Naive thymus-derived CD8-positive, alpha-beta T cell (primary cell): ENCODE measurements at regions not wholly inside any gene's neighbourhood (a gene's known extent, or its start where the extent isn't known, plus 50 kb on each side); places are given as distances from the start of the nearest gene placed in this dataset.

Experiments
- ATAC-seq, 2 donors: fragments of 150-1000 bp; cut with Tn5 transposase in 1 of 2; sonication (Bioruptor Pico), chemical (Tn5 transposase) in 1 of 2; 1 replicate in 1 of 2; 2 replicates in 1 of 2; pipeline ENCODE4 v1.10.0; 2021; ENCODE audit warnings: mild to moderate bottlenecking in 2 of 2, moderate library complexity in 2 of 2
- POLR2A ChIA-PET: fragments of 350-600 bp; sonication (Branson Sonifier 250); formaldehyde crosslinking; loops from one replicate; lab custom pipeline; 2021; ENCODE audit warnings: antibody characterized with exemption; lab: Charles Lee
- DNase-seq, 10 donors: peaks; one replicate each; pipeline versions ENCODE4 v3.0.0 to v3.0.0-alpha.2; 2020 to 2022
- H3K27ac Mint-ChIP-seq, 10 donors: one replicate each; pipeline ENCODE4 v1.8.0; 2020 to 2022; ENCODE audit warnings: mild to moderate bottlenecking in 10 of 10, mixed read lengths in 10 of 10, moderate library complexity in 4 of 10, inconsistent platforms in 1 of 10
- H3K27me3 Mint-ChIP-seq, 5 donors: one replicate each; pipeline ENCODE4 v1.8.0; 2021 to 2022; ENCODE audit warnings: mixed read lengths in 5 of 5
- H3K36me3 Mint-ChIP-seq, 3 donors: one replicate each; pipeline ENCODE4 v1.8.0; 2020 to 2022; ENCODE audit warnings: mixed read lengths in 3 of 3, mild to moderate bottlenecking in 2 of 3, inconsistent platforms in 1 of 3
- H3K4me1 Mint-ChIP-seq, 4 donors: one replicate each; pipeline ENCODE4 v1.8.0; 2021 to 2022; ENCODE audit warnings: mixed read lengths in 4 of 4
- H3K4me3 Mint-ChIP-seq, 10 donors: one replicate each; pipeline ENCODE4 v1.8.0; 2020 to 2022; ENCODE audit warnings: mild to moderate bottlenecking in 10 of 10, mixed read lengths in 10 of 10, moderate library complexity in 6 of 10, inconsistent platforms in 1 of 10
- H3K9me3 Mint-ChIP-seq, 9 donors: one replicate each; pipeline ENCODE4 v1.8.0; 2020 to 2022; ENCODE audit warnings: mixed read lengths in 9 of 9, mild to moderate bottlenecking in 3 of 9, inconsistent platforms in 1 of 9, moderate library complexity in 1 of 9

- DNase-seq (no peak), ATAC-seq (no peak)
- Mint-ChIP-seq H3K36me3 (peaks cover 0 to 41% (median 0%) of the 10 kb centered on the region in 3 donors), H3K27ac (no peak overlapping the region), H3K4me1 (no peaks in the 10 kb centered on the region), H3K27me3 (peaks cover 0 to 10% (median 0%) of the 10 kb centered on the region in 5 donors), H3K9me3 (peaks cover 28 to 69% (median 47%) of the 10 kb centered on the region in 9 donors), H3K4me3 (no peak overlapping the region)
- POLR2A ChIA-PET, result no interaction called here
Measured at GRCh38 chr18:78889250-78889649, 90.4 kb upstream of the SALL3 start.

DNA sequence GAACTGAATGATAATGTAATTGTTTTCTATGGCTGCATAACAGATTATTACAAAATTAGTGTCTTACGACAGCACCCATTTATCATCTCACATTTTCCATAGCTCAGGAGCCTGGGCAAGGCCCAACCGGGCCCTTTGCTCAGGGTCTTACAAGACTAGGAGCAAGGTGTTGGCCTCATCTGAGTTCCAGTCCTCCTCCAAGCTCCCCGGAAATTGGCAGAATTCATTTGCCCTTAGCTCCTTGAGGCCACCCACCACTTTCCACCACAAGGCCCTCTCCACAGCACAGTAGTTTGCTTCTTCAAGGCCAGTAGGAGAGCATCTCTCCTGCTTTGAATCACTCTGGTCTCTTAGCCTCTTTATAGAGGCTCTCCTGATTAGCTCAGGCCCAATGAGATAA, 89.2 kb upstream of the SALL3 start:
- peaks cover 21 to 58% (median 40%) of the 10 kb centered on the region in 9 donors for H3K9me3 Mint-ChIP-seq
- H3K36me3 Mint-ChIP-seq, result peaks cover 0 to 34% (median 0%) of the 10 kb centered on the region in 3 donors
- no peak overlapping the region for H3K4me3 Mint-ChIP-seq
- H3K27ac Mint-ChIP-seq, result no peak overlapping the region
- POLR2A ChIA-PET, result no interaction called here
- H3K27me3 Mint-ChIP-seq, result peaks cover 0 to 9% (median 0%) of the 10 kb centered on the region in 5 donors
- ATAC-seq (no peak), DNase-seq (no peak)
- H3K4me1 Mint-ChIP-seq, result no peaks in the 10 kb centered on the region

GRCh38 chr18:78891185-78891762, 88.3 kb upstream of the SALL3 start:
- DNase-seq (no peak), ATAC-seq (no peak)
- peaks cover 16 to 49% (median 34%) of the 10 kb centered on the region in 9 donors for H3K9me3 Mint-ChIP-seq
- no peaks in the 10 kb centered on the region for H3K4me1 Mint-ChIP-seq
- no peak overlapping the region for H3K27ac Mint-ChIP-seq
- H3K27me3 Mint-ChIP-seq, result peaks cover 0 to 9% (median 0%) of the 10 kb centered on the region in 5 donors
- no peak overlapping the region for H3K4me3 Mint-ChIP-seq
- POLR2A ChIA-PET, result no interaction called here
- H3K36me3 Mint-ChIP-seq, result peaks cover 0 to 27% (median 0%) of the 10 kb centered on the region in 3 donors

DNA sequence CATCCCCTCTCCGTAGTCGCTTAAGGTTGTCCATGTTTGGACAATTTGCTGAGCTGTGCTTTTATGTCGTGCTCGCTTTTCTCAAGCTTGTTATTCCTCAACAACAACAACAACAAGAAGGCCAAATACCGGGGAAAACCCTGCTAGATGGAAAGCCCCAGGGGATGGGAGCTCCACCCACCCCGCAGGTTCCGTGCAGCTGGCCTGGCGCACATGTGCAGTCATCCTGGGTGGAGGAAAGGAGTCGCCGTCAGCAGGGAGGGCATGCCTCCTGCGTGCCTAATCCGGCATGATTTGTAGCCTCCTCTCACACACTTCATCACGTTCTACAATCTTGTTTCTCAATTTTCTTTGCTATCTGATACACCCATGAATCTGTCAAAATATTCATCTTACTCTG, 87.4 kb upstream of the SALL3 start:
- POLR2A ChIA-PET, result no interaction called here
- no peak overlapping the region for H3K27ac Mint-ChIP-seq
- no peaks in the 10 kb centered on the region for H3K4me1 Mint-ChIP-seq
- H3K36me3 Mint-ChIP-seq, result peaks cover 0 to 18% (median 0%) of the 10 kb centered on the region in 3 donors
- H3K9me3 Mint-ChIP-seq, result peaks cover 8 to 40% (median 25%) of the 10 kb centered on the region in 9 donors
- no peak overlapping the region for H3K4me3 Mint-ChIP-seq
- H3K27me3 Mint-ChIP-seq, result peaks cover 0 to 8% (median 0%) of the 10 kb centered on the region in 5 donors
- ATAC-seq, result no peak
- DNase-seq, result no peak

DNA sequence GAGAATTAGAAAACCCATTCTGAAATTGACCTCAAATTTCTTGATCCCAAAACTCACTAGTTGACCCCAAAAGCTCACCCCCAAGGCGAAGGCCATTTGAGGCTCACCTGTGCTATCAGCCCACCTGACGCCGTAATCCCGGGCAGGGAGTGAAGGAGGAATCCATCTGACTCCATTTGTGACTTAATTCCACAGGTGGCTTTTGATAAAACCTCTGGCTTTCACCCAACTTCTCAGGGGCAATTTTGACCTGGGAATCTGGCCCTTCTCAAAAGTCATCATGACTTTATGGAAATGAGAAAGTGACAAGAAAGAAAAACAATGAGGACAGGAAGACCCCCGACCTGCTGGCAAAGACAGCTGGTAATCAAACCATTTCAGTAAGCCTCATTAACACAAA, 86.9 kb upstream of the SALL3 start:
- POLR2A ChIA-PET, result no interaction called here
- DNase-seq (no peak), ATAC-seq (no peak)
- Mint-ChIP-seq H3K9me3 (peaks cover 3 to 35% (median 19%) of the 10 kb centered on the region in 9 donors), H3K36me3 (peaks cover 0 to 14% (median 0%) of the 10 kb centered on the region in 3 donors), H3K4me3 (no peak overlapping the region), H3K27ac (no peak overlapping the region), H3K4me1 (no peaks in the 10 kb centered on the region), H3K27me3 (peaks cover 0 to 7% (median 0%) of the 10 kb centered on the region in 5 donors)

GRCh38 chr18:78893281-78894032, 86.2 kb upstream of the SALL3 start:
- POLR2A ChIA-PET, result no interaction called here
- Mint-ChIP-seq H3K4me3 (no peak overlapping the region), H3K9me3 (peaks cover 0 to 27% (median 15%) of the 10 kb centered on the region in 9 donors), H3K36me3 (peaks cover 0 to 14% (median 0%) of the 10 kb centered on the region in 3 donors), H3K27me3 (peaks cover 0 to 10% (median 0%) of the 10 kb centered on the region in 5 donors), H3K4me1 (no peaks in the 10 kb centered on the region), H3K27ac (no peak overlapping the region)
- DNase-seq, result no peak
- no peak for ATAC-seq

DNA sequence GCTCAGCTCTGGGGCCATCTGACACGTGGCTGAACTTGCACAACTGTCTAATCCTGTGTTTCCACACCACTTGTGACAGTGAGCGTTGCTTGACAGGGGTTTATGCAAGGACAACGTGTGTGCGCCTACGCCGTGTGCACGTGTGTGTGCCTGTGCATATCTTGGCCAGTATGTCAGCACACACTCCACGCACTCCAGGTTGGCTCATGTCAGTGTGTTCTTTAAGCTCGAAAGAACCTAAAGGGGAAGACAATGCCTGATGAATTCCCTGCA, 85.6 kb upstream of the SALL3 start:
- no peak for ATAC-seq
- POLR2A ChIA-PET, result no interaction called here
- no peak overlapping the region for H3K27ac Mint-ChIP-seq

GRCh38 chr18:78895207-78896001, 84.2 kb upstream of the SALL3 start:
- POLR2A ChIA-PET, result no interaction called here
- peaks cover 0 to 10% (median 6%) of the 10 kb centered on the region in 9 donors for H3K9me3 Mint-ChIP-seq
- no peaks in the 10 kb centered on the region for H3K36me3 Mint-ChIP-seq
- H3K27me3 Mint-ChIP-seq, result peaks cover 0 to 11% (median 3%) of the 10 kb centered on the region in 5 donors
- no peak overlapping the region for H3K4me3 Mint-ChIP-seq
- no peak for DNase-seq
- no peak overlapping the region for H3K27ac Mint-ChIP-seq
- no peak for ATAC-seq
- H3K4me1 Mint-ChIP-seq, result no peaks in the 10 kb centered on the region

More for the DNA sequence above, 85.6 kb upstream of the SALL3 start:
- Mint-ChIP-seq H3K9me3 (peaks cover 5 to 22% (median 11%) of the 10 kb centered on the region in 9 donors), H3K4me3 (no peak overlapping the region), H3K36me3 (peaks cover 0 to 8% (median 0%) of the 10 kb centered on the region in 3 donors), H3K27me3 (peaks cover 0 to 10% (median 0%) of the 10 kb centered on the region in 5 donors), H3K4me1 (no peaks in the 10 kb centered on the region)
- no peak for DNase-seq

- POLR2A ChIA-PET, result no interaction called here
- Mint-ChIP-seq H3K4me3 (no peak overlapping the region), H3K27me3 (peaks cover 0 to 11% (median 3%) of the 10 kb centered on the region in 5 donors), H3K4me1 (no peaks in the 10 kb centered on the region), H3K27ac (no peak overlapping the region), H3K36me3 (no peaks in the 10 kb centered on the region), H3K9me3 (peaks cover 0 to 5% (median 4%) of the 10 kb centered on the region in 9 donors)
- ATAC-seq, result no peak
- DNase-seq, result no peak
Measured at GRCh38 chr18:78896111-78896905, 83.3 kb upstream of the SALL3 start.

DNA sequence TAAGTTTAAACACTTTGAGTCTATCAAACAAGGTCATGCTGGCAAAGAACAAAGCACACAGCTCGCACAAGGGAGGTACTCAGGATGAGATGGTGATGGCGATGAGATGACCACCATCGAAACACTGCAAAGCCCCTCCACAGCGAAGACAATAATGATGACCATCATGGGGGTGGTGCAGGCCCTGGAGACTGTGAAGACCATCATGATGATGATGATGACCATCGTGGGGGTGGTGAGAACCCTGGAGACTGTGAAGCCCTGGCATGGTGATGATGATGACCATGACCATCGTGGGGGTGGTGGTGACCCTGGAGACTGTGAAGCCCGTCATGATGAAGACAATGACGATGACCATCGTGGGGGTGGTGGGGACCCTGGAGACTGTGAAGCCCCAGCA, 81.6 kb upstream of the SALL3 start:
- POLR2A ChIA-PET, result no interaction called here
- peaks cover 0 to 2% (median 0%) of the 10 kb centered on the region in 3 donors for H3K36me3 Mint-ChIP-seq
- H3K9me3 Mint-ChIP-seq, result peaks cover 0 to 8% (median 0%) of the 10 kb centered on the region in 9 donors
- H3K4me3 Mint-ChIP-seq, result no peak overlapping the region
- ATAC-seq (no peak), DNase-seq (no peak)
- no peak overlapping the region for H3K27ac Mint-ChIP-seq
- peaks cover 0 to 6% (median 0%) of the 10 kb centered on the region in 4 donors for H3K4me1 Mint-ChIP-seq
- peaks cover 3 to 25% (median 16%) of the 10 kb centered on the region in 5 donors for H3K27me3 Mint-ChIP-seq

DNA sequence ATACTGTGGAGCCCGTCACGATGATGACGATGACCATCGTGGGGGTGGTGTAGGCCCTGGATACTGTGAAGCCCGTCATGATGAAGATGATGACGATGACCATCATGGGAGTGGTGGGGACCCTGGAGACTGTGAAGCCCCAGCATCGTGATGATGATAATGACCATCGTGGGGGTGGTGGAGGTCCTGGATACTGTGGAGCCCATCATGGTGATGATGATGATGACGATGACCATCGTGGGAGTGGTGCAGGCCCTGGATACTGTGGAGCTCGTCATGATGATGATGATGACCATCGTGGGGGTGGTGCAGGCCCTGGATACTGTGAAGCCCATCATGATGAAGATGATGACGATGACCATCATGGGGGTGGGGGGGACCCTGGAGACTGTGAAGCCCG, 81.0 kb upstream of the SALL3 start:
- DNase-seq (no peak), ATAC-seq (no peak)
- peak overlapping the region in 1 of 10 donors; percentile 9 for H3K27ac Mint-ChIP-seq
- H3K4me1 Mint-ChIP-seq, result peaks cover 0 to 6% (median 0%) of the 10 kb centered on the region in 4 donors
- H3K9me3 Mint-ChIP-seq, result peaks cover 0 to 8% (median 0%) of the 10 kb centered on the region in 9 donors
- H3K27me3 Mint-ChIP-seq, result peaks cover 3 to 31% (median 21%) of the 10 kb centered on the region in 5 donors
- POLR2A ChIA-PET, result no interaction called here
- H3K36me3 Mint-ChIP-seq, result peaks cover 0 to 2% (median 0%) of the 10 kb centered on the region in 3 donors
- H3K4me3 Mint-ChIP-seq, result no peak overlapping the region

DNA sequence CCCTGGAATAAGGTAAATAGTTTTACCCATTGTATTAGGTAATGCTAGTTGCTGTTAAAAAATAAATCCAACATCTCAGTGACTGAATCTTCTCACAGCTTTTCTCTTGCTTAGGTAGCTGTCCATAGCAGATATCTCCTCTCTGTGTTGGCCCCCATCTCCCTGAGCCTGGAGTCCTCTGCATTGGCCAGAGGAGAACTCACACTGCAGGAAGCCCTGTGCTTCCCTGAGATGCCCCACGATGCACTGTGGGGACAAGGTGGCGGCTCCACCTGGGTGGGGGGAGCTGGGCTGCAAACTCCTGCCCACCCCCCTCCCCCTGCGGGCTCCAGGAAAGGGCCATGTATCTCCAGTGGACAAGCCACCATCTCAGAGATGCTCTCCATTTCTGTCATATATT, 80.4 kb upstream of the SALL3 start:
- Mint-ChIP-seq H3K4me3 (no peak overlapping the region), H3K36me3 (peaks cover 0 to 2% (median 0%) of the 10 kb centered on the region in 3 donors), H3K9me3 (peaks cover 0 to 8% (median 0%) of the 10 kb centered on the region in 9 donors), H3K27ac (no peak overlapping the region), H3K4me1 (peaks cover 0 to 6% (median 0%) of the 10 kb centered on the region in 4 donors), H3K27me3 (peaks cover 3 to 37% (median 23%) of the 10 kb centered on the region in 5 donors)
- POLR2A ChIA-PET, result no interaction called here
- no peak for ATAC-seq
- DNase-seq, result no peak
